ENCODE measurements at regions not wholly inside any gene's neighbourhood (a gene's known extent, or its start where the extent isn't known, plus 50 kb on each side); places are given as distances from the start of the nearest gene placed in this dataset.
"Not testable (repeated sequence)": the region's sequence is repeated elsewhere in the genome, so short reads cannot be mapped to it uniquely, and the experiment has no call there.

DNA sequence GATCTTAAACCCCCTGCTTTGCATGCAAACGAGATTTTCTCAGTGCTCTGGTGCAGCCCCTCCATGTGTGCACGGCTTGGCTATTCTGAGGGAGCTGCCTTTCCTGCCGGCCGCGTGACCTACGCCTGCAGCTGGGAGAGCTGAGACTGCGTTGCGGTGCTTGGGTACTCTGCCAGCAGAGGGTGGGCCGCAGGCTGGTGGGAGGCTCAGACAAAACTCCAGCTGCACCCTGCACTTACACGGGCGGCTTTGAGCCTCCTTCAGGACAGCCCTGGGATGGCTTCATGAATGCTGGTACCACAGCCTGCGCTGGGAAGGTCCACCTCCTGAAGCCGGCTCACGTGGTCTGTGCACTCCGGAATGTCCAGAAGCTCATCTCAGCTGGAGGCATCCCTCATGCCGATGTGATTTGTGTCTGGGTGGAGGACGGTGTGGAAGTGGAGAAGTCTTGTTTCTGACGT, 223.7 kb downstream of the DLL1 start:
- DNase-seq (ENCODE audit: low read depth in 2 of 2, low spot score in 1 of 2): no peak

- DNase-seq (ENCODE audit: low read depth in 2 of 2, low spot score in 1 of 2): no peak
Measured at GRCh38 chr6:170066679-170067078, 224.2 kb downstream of the DLL1 start.

- no peak for DNase-seq (ENCODE audit: low read depth in 2 of 2, low spot score in 1 of 2)
Measured at GRCh38 chr6:170063851-170064602, 226.9 kb downstream of the DLL1 start.

DNA sequence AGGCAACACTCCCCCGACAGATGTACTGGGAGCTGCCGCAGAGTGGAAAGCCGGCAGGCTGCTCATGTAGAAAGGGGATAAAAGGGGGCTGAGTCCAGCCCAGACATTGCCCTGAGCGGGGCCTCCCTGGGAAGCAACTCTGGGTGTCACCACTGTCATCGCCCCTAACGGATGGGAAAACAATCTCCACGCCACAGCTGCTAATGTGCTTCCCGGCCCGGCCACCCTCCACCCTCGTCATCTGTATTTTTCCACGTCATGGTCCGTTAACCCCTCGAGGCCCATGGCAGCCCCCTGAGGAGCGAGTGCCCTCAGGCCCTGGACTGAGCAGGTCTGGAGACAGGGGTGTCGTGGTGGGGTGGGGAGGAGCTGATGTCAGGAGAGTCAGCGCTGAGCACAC, 227.4 kb downstream of the DLL1 start:
- DNase-seq (ENCODE audit: low read depth in 2 of 2, low spot score in 1 of 2): no peak

DNA sequence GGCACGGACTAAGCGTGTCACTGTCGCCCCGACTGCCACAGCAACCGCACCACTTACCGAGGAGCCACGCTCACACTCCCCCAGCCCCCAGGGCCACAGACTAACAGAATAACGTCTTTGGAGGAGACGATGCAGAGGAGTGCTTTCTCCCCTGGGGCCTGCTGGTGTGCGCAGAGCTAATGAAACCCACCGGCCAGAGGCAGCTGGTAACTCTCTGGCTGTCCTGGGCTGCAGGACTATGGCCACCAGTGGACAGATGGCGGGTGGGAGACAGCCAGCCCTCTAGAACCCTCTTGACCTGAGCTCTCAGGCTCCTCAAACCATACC, 228.0 kb downstream of the DLL1 start:
- no peak for DNase-seq (ENCODE audit: low read depth in 2 of 2, low spot score in 1 of 2)

DNA sequence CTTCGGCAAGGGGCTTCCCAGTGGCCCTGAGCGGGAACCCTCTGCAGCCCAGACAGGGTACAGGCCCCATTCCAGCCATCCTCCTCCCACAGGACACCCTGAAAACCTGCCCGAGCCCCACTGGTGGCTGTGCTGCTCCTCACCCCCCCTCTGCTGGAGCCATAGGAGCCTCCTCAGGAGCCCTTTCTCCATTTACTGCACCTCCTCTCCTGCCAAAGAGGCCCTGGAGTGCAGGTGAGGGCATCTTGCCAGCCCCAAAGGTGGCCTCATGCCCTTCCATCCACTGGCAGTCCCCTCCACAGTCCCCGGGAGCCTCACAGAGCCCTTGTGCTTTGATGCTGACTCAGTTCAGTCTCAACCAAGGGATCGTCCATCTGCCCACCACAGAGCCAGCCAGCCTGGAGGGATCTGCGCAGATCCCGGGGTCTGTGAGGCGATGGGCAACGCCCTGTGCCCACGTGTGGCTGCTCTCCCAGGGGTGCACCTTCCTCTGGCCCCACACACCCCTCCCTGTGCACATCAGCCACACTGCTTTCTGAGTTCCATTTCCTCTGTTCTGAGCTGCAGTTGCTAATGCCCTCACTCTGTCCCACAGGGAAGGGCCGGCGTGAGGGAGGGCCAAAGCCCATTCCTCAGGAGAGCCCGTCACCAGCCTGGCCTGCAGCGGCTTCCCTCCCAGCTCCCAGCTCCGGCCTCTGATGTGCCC, 228.5 kb downstream of the DLL1 start:
- DNase-seq (ENCODE audit: low read depth in 2 of 2, low spot score in 1 of 2): no peak

- DNase-seq (ENCODE audit: low read depth in 2 of 2, low spot score in 1 of 2): no peak
Measured at GRCh38 chr6:170058878-170059485, 231.9 kb downstream of the DLL1 start.

- DNase-seq (ENCODE audit: low read depth in 2 of 2, low spot score in 1 of 2): no peak
Measured at GRCh38 chr6:170057961-170058877, 232.7 kb downstream of the DLL1 start.

DNA sequence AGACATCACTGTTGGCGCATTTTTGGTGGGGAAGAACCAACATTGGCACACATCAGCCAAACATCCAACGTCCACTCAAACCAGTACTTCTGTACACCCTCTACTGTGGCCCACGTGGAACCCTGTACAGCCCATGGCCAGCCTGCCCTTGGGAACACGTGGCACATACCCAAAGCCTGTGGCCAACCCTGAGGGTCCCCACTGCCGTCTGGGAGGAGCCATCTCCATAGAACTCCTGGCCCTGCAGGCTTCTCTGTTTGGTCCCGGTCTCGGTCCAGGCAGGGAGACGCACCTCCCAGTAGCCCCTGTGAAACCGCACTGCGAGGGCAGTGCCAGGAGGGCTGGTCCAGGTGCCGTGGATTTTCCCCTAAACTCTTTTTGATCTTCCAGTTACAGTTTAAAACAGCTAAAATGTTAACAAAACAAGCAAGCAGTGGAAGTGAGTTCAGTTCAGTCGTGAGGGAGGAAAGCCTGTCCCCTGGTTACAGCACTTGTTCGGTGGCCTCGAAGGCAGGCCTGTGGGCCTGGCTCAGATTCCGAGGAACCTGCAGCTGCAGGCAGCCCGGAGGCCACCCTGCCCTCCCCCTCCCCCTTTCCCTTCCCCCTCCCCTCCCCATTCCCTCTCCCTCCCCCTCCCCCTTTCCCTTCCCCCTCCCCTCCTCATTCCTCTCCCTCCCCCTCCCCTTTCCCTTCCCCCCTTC, 233.7 kb downstream of the DLL1 start:
- no peak for DNase-seq (ENCODE audit: low read depth in 2 of 2, low spot score in 1 of 2)

DNA sequence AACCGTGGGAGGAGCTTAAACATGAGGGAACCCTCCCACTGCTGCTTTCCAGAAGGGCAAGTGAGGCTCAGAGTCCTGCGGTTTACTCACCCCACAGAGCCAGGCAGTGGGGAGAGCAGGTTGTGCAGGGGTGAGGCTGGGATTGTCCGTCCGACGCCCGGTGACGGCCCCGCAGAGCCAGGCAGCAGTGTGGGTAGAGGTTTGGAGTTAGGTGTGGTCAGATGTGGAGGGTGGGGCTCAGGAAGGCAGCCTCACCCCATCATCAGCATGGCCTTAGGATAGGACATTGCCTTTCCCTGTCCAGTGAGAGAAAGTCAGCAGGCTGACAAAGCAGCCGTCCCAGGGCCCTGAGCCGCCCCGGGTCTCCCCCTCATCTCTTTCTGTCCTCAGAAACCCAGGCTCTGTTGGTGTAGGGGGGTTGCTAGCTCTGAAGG, 234.6 kb downstream of the DLL1 start:
- no peak for DNase-seq (ENCODE audit: low read depth in 2 of 2, low spot score in 1 of 2)

DNA sequence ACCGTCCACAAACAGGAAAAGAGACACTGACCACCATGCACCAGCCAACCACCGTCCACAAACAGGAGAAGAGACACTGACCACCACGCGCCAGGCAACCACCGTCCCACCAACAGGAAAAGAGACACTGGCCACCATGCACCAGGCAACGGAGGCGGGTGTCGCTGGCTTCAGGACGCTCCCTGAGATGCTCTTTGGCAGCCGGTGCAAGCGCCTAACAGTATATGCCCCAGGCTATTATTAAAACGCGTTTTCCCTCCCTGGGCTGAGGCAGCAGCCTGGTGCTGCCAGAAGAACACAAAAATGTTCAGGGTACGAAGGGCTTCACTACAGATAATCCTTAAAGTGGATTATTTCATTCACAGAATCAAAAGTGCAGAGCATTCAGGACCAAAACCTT, 235.1 kb downstream of the DLL1 start:
- not testable (repeated sequence) for DNase-seq (ENCODE audit: low read depth in 2 of 2, low spot score in 1 of 2)

- no peak for DNase-seq (ENCODE audit: low read depth in 2 of 2, low spot score in 1 of 2)
Measured at GRCh38 chr6:170053966-170054661, 236.8 kb downstream of the DLL1 start.

- DNase-seq (ENCODE audit: low read depth in 2 of 2, low spot score in 1 of 2): no peak
Measured at GRCh38 chr6:170052991-170053821, 237.7 kb downstream of the DLL1 start.

DNA sequence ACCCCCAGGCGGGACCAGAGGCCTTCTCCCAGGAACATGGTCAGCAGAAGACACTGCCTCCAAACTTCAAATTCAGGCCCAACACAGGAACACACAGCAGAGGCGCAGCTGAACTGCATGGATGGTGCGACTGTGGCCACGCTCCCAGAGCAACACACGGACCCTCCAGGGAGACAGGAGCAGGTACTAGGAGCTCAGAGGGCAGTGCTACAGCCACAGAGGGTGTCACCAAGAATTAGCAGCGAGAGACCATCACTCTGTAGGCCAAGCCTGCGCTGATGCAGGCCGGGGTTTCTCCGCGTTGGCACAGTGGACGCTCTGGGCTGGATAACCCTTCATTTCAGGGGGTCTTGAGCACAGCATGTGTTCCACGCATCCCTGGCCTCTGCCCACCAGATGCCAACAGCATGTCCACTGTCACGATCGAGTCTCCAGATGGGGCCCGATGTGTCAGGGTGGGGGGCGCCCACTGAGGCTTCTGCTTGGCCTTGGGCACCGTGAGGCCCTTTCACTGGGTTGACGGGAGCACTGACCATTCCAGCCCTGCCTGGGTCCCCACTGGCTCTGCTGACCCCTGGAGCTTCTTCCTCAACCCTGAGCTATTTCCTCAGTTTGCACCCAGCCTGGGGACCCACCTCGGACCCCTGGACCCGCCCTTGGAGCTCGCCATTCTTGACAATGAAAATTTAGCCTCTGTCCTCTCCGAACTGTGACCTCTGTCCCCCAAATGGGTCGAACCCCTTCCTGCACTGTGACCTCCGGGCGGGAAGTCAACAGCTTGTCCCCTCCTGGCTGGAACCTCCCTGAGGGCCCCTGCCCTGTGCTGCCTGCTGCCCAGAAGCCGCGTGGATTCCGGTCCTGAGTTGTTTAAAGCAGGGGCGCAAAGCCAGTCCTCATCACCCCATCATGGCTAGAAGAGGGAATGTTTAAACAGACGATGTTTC, 239.4 kb downstream of the DLL1 start:
- DNase-seq (ENCODE audit: low read depth in 2 of 2, low spot score in 1 of 2): no peak

GRCh38 chr6:170050591-170051041, 240.3 kb downstream of the DLL1 start:
- no peak for DNase-seq (ENCODE audit: low read depth in 2 of 2, low spot score in 1 of 2)

DNA sequence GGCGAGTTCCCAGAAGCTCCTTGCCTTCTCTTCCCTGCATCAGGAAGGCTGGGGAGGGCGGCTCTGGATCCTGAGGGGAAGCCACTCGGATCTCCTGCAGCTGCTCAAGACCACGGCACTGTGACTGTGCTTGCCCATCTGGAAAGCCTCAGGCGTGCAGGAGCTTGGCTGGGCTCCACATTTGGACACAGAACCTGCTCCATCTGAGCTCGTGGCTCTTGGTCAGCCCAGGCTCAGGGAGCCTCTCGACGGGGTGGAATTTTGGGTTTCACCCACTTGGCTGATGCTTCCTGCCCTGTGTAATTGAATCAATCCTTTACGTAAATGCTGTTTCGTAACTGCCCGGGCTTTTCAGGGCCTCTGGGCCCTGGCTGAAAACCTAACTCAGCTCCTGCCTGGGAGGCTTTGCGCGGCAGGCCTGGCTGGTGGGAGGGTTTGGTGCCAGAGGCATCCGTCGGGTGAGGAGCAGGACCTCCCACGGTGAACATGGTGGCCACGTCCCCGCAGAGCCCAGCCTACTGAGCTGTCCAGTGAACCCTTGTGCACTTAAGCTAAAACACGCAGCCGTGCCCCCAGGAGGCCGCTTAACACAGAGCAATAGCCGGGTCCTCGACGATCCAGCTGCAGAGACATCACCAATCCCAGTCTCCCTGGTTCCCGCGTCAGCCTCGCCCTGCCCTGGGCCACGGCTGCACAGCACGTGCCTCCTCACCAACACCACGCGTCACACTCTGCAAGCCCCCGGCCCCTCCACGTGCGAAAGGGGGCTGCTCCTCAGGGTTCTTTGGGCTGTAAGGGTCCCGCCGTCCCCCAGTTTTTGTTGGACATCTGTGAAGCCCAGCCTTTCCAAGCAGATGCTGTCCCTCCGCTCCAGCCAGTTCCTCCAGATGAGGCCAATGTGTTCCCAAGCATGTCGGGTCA, 241.0 kb downstream of the DLL1 start:
- DNase-seq (ENCODE audit: low read depth in 2 of 2, low spot score in 1 of 2): no peak

Measured in stimulated activated CD8-positive, alpha-beta memory T cell treated with anti-CD3 and anti-CD28 coated beads, Interleukin-4, amount 100 ng/mL, for 1 hour (primary cell).